ENCODE measurements at regions not wholly inside any gene's neighbourhood (a gene's known extent, or its start where the extent isn't known, plus 50 kb on each side); places are given as distances from the start of the nearest gene placed in this dataset.
"Not testable (repeated sequence)": the region's sequence is repeated elsewhere in the genome, so short reads cannot be mapped to it uniquely, and the experiment has no call there.

- DNase-seq (peak in 1 of 3 donors; percentile 37), ATAC-seq (ENCODE audit: insufficient read depth, low FRiP score) (no peak)
- H3K4me1 ChIP-seq (ENCODE audit: control insufficient read depth in 5 of 5, insufficient read depth in 5 of 5, low read length in 5 of 5), result no peaks in the 10 kb centered on the region
These were observed 129.3 kb upstream of the PHYHIPL start for GRCh38 chr10:59047180-59047579.

GRCh38 chr10:59047957-59048618 lies 128.4 kb upstream of the PHYHIPL start:
- 87 to 90% methylated on average over 5 of the region's 5 CpGs for WGBS, 2 donors
- Histone ChIP-seq H3K9me3 (ENCODE audit: control insufficient read depth in 4 of 4, insufficient read depth in 3 of 4, low read length in 3 of 4) (peaks cover 0 to 4% (median under 1%) of the 10 kb centered on the region in 4 donors), H3K27ac (ENCODE audit: low read depth in 1 of 2, low read length in 1 of 2) (no peak overlapping the region), H3K27me3 (ENCODE audit: control insufficient read depth in 3 of 3, insufficient read depth in 3 of 3, low read length in 2 of 3) (no peaks in the 10 kb centered on the region), H3K4me3 (no peak overlapping the region), H3K36me3 (ENCODE audit: control insufficient read depth in 4 of 4, insufficient read depth in 4 of 4, low read length in 4 of 4) (no peaks in the 10 kb centered on the region), H3K9ac (ENCODE audit: insufficient read depth in 1 of 2, low read length in 2 of 2) (no peak overlapping the region), H3K4me1 (ENCODE audit: control insufficient read depth in 5 of 5, insufficient read depth in 5 of 5, low read length in 5 of 5) (no peaks in the 10 kb centered on the region)
- DNase-seq (no peak), ATAC-seq (ENCODE audit: insufficient read depth, low FRiP score) (no peak)
- TF ChIP-seq, protein P1, sequence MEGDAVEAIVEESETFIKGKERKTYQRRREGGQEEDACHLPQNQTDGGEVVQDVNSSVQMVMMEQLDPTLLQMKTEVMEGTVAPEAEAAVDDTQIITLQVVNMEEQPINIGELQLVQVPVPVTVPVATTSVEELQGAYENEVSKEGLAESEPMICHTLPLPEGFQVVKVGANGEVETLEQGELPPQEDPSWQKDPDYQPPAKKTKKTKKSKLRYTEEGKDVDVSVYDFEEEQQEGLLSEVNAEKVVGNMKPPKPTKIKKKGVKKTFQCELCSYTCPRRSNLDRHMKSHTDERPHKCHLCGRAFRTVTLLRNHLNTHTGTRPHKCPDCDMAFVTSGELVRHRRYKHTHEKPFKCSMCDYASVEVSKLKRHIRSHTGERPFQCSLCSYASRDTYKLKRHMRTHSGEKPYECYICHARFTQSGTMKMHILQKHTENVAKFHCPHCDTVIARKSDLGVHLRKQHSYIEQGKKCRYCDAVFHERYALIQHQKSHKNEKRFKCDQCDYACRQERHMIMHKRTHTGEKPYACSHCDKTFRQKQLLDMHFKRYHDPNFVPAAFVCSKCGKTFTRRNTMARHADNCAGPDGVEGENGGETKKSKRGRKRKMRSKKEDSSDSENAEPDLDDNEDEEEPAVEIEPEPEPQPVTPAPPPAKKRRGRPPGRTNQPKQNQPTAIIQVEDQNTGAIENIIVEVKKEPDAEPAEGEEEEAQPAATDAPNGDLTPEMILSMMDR (IDR thresholded peaks at IDR 0.05; ENCODE audit: control extremely low read depth, extremely low read depth), result no peak

More at GRCh38 chr10:59047180-59047579, 129.3 kb upstream of the PHYHIPL start:
- TF ChIP-seq, protein P1 (IDR thresholded peaks at IDR 0.05; ENCODE audit: control extremely low read depth, extremely low read depth), result no peak
- H3K4me3 ChIP-seq, result no peak overlapping the region
- H3K36me3 ChIP-seq (ENCODE audit: control insufficient read depth in 4 of 4, insufficient read depth in 4 of 4, low read length in 4 of 4), result no peaks in the 10 kb centered on the region
- peaks cover 0 to 4% (median 0%) of the 10 kb centered on the region in 4 donors for H3K9me3 ChIP-seq (ENCODE audit: control insufficient read depth in 4 of 4, insufficient read depth in 3 of 4, low read length in 3 of 4)
- WGBS, 2 donors, result 66% methylated on average over 4 of the region's 4 CpGs
- H3K27me3 ChIP-seq (ENCODE audit: control insufficient read depth in 3 of 3, insufficient read depth in 3 of 3, low read length in 2 of 3), result no peaks in the 10 kb centered on the region
- H3K9ac ChIP-seq (ENCODE audit: insufficient read depth in 1 of 2, low read length in 2 of 2), result no peak overlapping the region
- no peak overlapping the region for H3K27ac ChIP-seq (ENCODE audit: low read depth in 1 of 2, low read length in 1 of 2)

DNA sequence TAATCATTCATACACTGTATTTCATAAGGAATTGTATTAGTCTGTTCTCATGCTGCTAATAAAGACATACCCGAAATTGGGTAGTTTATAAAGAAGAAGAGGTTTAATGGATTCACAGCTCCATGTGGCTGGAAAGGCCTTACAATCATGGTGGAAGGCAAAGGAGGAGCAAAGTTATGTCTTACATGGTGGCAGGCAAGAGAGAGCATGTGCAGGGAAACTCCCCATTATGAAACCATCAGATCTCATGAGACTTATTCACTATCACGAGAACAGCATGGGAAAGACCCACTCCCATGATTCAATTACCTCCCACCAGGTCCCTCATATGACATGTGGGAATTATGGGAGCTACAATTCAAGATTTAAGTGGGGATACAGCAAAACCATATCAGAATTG lies 122.9 kb upstream of the PHYHIPL start:
- not testable (repeated sequence) for H3K9me3 ChIP-seq (ENCODE audit: control insufficient read depth in 4 of 4, insufficient read depth in 3 of 4, low read length in 3 of 4); H3K27ac ChIP-seq (ENCODE audit: low read depth in 1 of 2, low read length in 1 of 2); H3K4me3 ChIP-seq; H3K27me3 ChIP-seq (ENCODE audit: control insufficient read depth in 3 of 3, insufficient read depth in 3 of 3, low read length in 2 of 3); ATAC-seq (ENCODE audit: insufficient read depth, low FRiP score); H3K4me1 ChIP-seq (ENCODE audit: control insufficient read depth in 5 of 5, insufficient read depth in 5 of 5, low read length in 5 of 5); H3K36me3 ChIP-seq (ENCODE audit: control insufficient read depth in 4 of 4, insufficient read depth in 4 of 4, low read length in 4 of 4); DNase-seq; H3K9ac ChIP-seq (ENCODE audit: insufficient read depth in 1 of 2, low read length in 2 of 2)
- 82 to 87% methylated on average over 2 of the region's 2 CpGs for WGBS, 2 donors

- WGBS, 2 donors, result 74 to 81% methylated on average over 2 of the region's 2 CpGs
- Histone ChIP-seq H3K9me3 (ENCODE audit: control insufficient read depth in 4 of 4, insufficient read depth in 3 of 4, low read length in 3 of 4) (peaks cover 0 to 3% (median 0%) of the 10 kb centered on the region in 4 donors), H3K4me3 (no peak overlapping the region), H3K27ac (ENCODE audit: low read depth in 1 of 2, low read length in 1 of 2) (no peak overlapping the region), H3K36me3 (ENCODE audit: control insufficient read depth in 4 of 4, insufficient read depth in 4 of 4, low read length in 4 of 4) (no peaks in the 10 kb centered on the region), H3K27me3 (ENCODE audit: control insufficient read depth in 3 of 3, insufficient read depth in 3 of 3, low read length in 2 of 3) (no peaks in the 10 kb centered on the region), H3K4me1 (ENCODE audit: control insufficient read depth in 5 of 5, insufficient read depth in 5 of 5, low read length in 5 of 5) (no peaks in the 10 kb centered on the region), H3K9ac (ENCODE audit: insufficient read depth in 1 of 2, low read length in 2 of 2) (no peak overlapping the region)
- no peak for DNase-seq
- ATAC-seq (ENCODE audit: insufficient read depth, low FRiP score), result no peak
- TF ChIP-seq, protein P1 (IDR thresholded peaks at IDR 0.05; ENCODE audit: control extremely low read depth, extremely low read depth), result no peak
These were observed 121.4 kb upstream of the PHYHIPL start for GRCh38 chr10:59055045-59055444.

All from lung (tissue), 11 donors.